ENCODE measurements at regions not wholly inside any gene's neighbourhood (a gene's known extent, or its start where the extent isn't known, plus 50 kb on each side); places are given as distances from the start of the nearest gene placed in this dataset.

- Histone ChIP-seq H3K4me1 (ENCODE audit: control insufficient read depth, low read length) (no peaks in the 10 kb centered on the region), H3K9me3 (ENCODE audit: control insufficient read depth, insufficient read depth, low read length) (no peaks in the 10 kb centered on the region), H3K9me2 (replicated peaks; ENCODE audit: control insufficient read depth, low read length) (no peaks in the 10 kb centered on the region), H3K36me3 (ENCODE audit: control insufficient read depth, low read length) (no peaks in the 10 kb centered on the region), H3K27me3 (ENCODE audit: control insufficient read depth, low read length) (no peaks in the 10 kb centered on the region), H4K20me1 (ENCODE audit: control insufficient read depth, insufficient read depth, low read depth, low read length) (no peaks in the 10 kb centered on the region), H3K4me3 (ENCODE audit: low read length) (no peak overlapping the region), H3K27ac (ENCODE audit: low read depth, low read length) (no peak overlapping the region), H3K79me2 (ENCODE audit: control insufficient read depth, low read length) (no peaks in the 10 kb centered on the region), H3K4me2 (ENCODE audit: low read length) (no peak overlapping the region), H3F3A (ENCODE audit: control insufficient read depth, insufficient read depth) (no peaks in the 10 kb centered on the region)
- TF ChIP-seq CTCF (IDR thresholded peaks at IDR 0.05; ENCODE audit: low read depth, low read length, poor library complexity, severe bottlenecking) (no peak), EZH2phosphoT487 (IDR thresholded peaks at IDR 0.05; ENCODE audit: borderline replicate concordance, low read length) (no peak)
These were observed 586.9 kb upstream of the INTU start for GRCh38 chr4:127045861-127046260.

- no peak overlapping the region for H3K4me3 ChIP-seq (ENCODE audit: low read length)
- no peaks in the 10 kb centered on the region for H3F3A ChIP-seq (ENCODE audit: control insufficient read depth, insufficient read depth)
- H4K20me1 ChIP-seq (ENCODE audit: control insufficient read depth, insufficient read depth, low read depth, low read length) = no peaks in the 10 kb centered on the region
- no peak overlapping the region for H3K27ac ChIP-seq (ENCODE audit: low read depth, low read length)
- no peaks in the 10 kb centered on the region for H3K27me3 ChIP-seq (ENCODE audit: control insufficient read depth, low read length)
- H3K9me2 ChIP-seq (replicated peaks; ENCODE audit: control insufficient read depth, low read length) = no peaks in the 10 kb centered on the region
- H3K79me2 ChIP-seq (ENCODE audit: control insufficient read depth, low read length) = no peaks in the 10 kb centered on the region
- no peak overlapping the region for H3K4me2 ChIP-seq (ENCODE audit: low read length)
- no peaks in the 10 kb centered on the region for H3K4me1 ChIP-seq (ENCODE audit: control insufficient read depth, low read length)
- H3K36me3 ChIP-seq (ENCODE audit: control insufficient read depth, low read length) = no peaks in the 10 kb centered on the region
- TF ChIP-seq EZH2phosphoT487 (IDR thresholded peaks at IDR 0.05; ENCODE audit: borderline replicate concordance, low read length) (no peak), CTCF (IDR thresholded peaks at IDR 0.05; ENCODE audit: low read depth, low read length, poor library complexity, severe bottlenecking) (no peak)
- H3K9me3 ChIP-seq (ENCODE audit: control insufficient read depth, insufficient read depth, low read length) = no peaks in the 10 kb centered on the region
These were observed 584.8 kb upstream of the INTU start for GRCh38 chr4:127047930-127048329.

GRCh38 chr4:127048376-127049044, 584.2 kb upstream of the INTU start:
- H3K4me3 ChIP-seq (ENCODE audit: low read length) = no peak overlapping the region
- H3K4me1 ChIP-seq (ENCODE audit: control insufficient read depth, low read length) = no peaks in the 10 kb centered on the region
- no peak overlapping the region for H3K27ac ChIP-seq (ENCODE audit: low read depth, low read length)
- no peaks in the 10 kb centered on the region for H3K36me3 ChIP-seq (ENCODE audit: control insufficient read depth, low read length)
- H3K9me2 ChIP-seq (replicated peaks; ENCODE audit: control insufficient read depth, low read length) = no peaks in the 10 kb centered on the region
- no peaks in the 10 kb centered on the region for H3K79me2 ChIP-seq (ENCODE audit: control insufficient read depth, low read length)
- H3K27me3 ChIP-seq (ENCODE audit: control insufficient read depth, low read length) = no peaks in the 10 kb centered on the region
- H3K9me3 ChIP-seq (ENCODE audit: control insufficient read depth, insufficient read depth, low read length) = no peaks in the 10 kb centered on the region
- no peak for TF ChIP-seq EZH2phosphoT487 (IDR thresholded peaks at IDR 0.05; ENCODE audit: borderline replicate concordance, low read length)
- no peak for TF ChIP-seq CTCF (IDR thresholded peaks at IDR 0.05; ENCODE audit: low read depth, low read length, poor library complexity, severe bottlenecking)
- no peak overlapping the region for H3K4me2 ChIP-seq (ENCODE audit: low read length)
- no peaks in the 10 kb centered on the region for H3F3A ChIP-seq (ENCODE audit: control insufficient read depth, insufficient read depth)
- no peaks in the 10 kb centered on the region for H4K20me1 ChIP-seq (ENCODE audit: control insufficient read depth, insufficient read depth, low read depth, low read length)
